Uterus (tissue), 3 donors: ENCODE measurements at regions not wholly inside any gene's neighbourhood (a gene's known extent, or its start where the extent isn't known, plus 50 kb on each side); places are given as distances from the start of the nearest gene placed in this dataset.

Source experiments
- DNase-seq, 2 donors: peaks; one replicate each; pipeline ENCODE4 v3.0.0-alpha.2; 2019 to 2020
- H3K27ac ChIP-seq, 2 donors: fragments of 200-600 bp; sonication (generic); 1 replicate in 1 of 2; 2 replicates in 1 of 2; pipeline ENCODE4 v1.5.1; 2016 to 2018
- H3K27me3 ChIP-seq, 2 donors: fragments of 200-600 bp; sonication (generic); one replicate each; pipeline ENCODE4 v1.5.1; 2018 to 2019; ENCODE audit warnings: control low read depth in 1 of 2
- H3K36me3 ChIP-seq, 2 donors: fragments of 200-600 bp; sonication (generic); one replicate each; pipeline ENCODE4 v1.5.1; 2019; ENCODE audit warnings: control low read depth in 1 of 2
- H3K4me1 ChIP-seq, 2 donors: fragments of 200-600 bp; sonication (generic); one replicate each; pipeline ENCODE4 v1.5.1; 2018 to 2019; ENCODE audit warnings: control low read depth in 1 of 2
- H3K4me3 ChIP-seq, 2 donors: fragments of 200-600 bp; sonication (generic); 1 replicate in 1 of 2; 2 replicates in 1 of 2; pipeline ENCODE4 v1.5.1; 2018 to 2019; ENCODE audit warnings: mild to moderate bottlenecking in 1 of 2
- H3K9me3 ChIP-seq, 2 donors: fragments of 200-600 bp; sonication (generic); one replicate each; pipeline ENCODE4 v1.5.1; 2019; ENCODE audit warnings: control low read depth in 1 of 2
- CTCF ChIP-seq, 4 experiments: fragments of 200-600 bp in 2 of 4; fragments of 450-650 bp in 2 of 4; sonication (generic) in 2 of 4; IDR thresholded peaks; one replicate each; pipeline ENCODE4 v1.5.1; 2016 to 2019; ENCODE audit warnings: antibody characterized with exemption in 4 of 4, mild to moderate bottlenecking in 2 of 4, moderate library complexity in 1 of 4
- POLR2A ChIP-seq, 2 donors: fragments of 450-650 bp; IDR thresholded peaks; one replicate each; pipeline ENCODE4 v1.6.1; 2016; ENCODE audit warnings: antibody characterized with exemption in 2 of 2, mild to moderate bottlenecking in 1 of 2, moderate library complexity in 1 of 2
- intact Hi-C: fragments of 100-400 bp; cut with DNase I; formaldehyde crosslinking; loops from one replicate; pipeline ENCODE4 v1.15.1; 2023; ENCODE audit warnings: low total_unique reads
- donor health status: DM: yes; HTN: yes; CAD: no.

DNA sequence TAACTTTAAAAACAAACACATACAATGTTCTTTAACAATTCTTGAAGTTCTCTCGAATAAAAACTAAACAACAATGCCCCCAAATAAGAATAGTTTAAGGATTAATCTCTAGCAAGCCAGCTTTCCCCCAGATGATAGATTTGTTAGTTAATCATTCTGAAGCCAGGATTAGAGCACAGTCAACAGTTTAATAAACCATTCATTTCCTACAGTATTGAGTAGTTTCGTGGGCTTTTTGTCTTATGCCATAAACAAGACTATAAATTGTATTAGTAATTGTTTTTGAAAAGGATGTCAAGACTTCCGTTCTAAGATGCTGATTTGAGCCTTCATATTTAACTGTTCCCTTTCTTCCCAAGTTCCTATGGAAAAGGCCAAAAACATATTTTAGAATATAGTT lies 136.6 kb downstream of the PIK3R1 start:
- DNase-seq: no peak
- no peaks in the 10 kb centered on the region for H3K9me3 ChIP-seq
- TF ChIP-seq CTCF (IDR thresholded peaks at IDR 0.05) (no peak), POLR2A (IDR thresholded peaks at IDR 0.05) (no peak)
- intact Hi-C loops: no loop called here
- no peaks in the 10 kb centered on the region for H3K36me3 ChIP-seq
- no peaks in the 10 kb centered on the region for H3K4me1 ChIP-seq
- no peaks in the 10 kb centered on the region for H3K27me3 ChIP-seq
- no peak overlapping the region for H3K4me3 ChIP-seq
- H3K27ac ChIP-seq: peak overlapping the region; percentile 26 to 65

GRCh38 chr5:68353605-68354004 lies 138.0 kb downstream of the PIK3R1 start:
- H3K27ac ChIP-seq: peak overlapping the region; percentile 26 to 65
- no peak overlapping the region for H3K4me3 ChIP-seq
- intact Hi-C loops: no loop called here
- no peaks in the 10 kb centered on the region for H3K4me1 ChIP-seq
- no peaks in the 10 kb centered on the region for H3K9me3 ChIP-seq
- H3K36me3 ChIP-seq: no peaks in the 10 kb centered on the region
- H3K27me3 ChIP-seq: no peaks in the 10 kb centered on the region
- TF ChIP-seq POLR2A (IDR thresholded peaks at IDR 0.05) (no peak), CTCF (IDR thresholded peaks at IDR 0.05) (no peak)
- peak in 1 of 2 donors; percentile 31 for DNase-seq

DNA sequence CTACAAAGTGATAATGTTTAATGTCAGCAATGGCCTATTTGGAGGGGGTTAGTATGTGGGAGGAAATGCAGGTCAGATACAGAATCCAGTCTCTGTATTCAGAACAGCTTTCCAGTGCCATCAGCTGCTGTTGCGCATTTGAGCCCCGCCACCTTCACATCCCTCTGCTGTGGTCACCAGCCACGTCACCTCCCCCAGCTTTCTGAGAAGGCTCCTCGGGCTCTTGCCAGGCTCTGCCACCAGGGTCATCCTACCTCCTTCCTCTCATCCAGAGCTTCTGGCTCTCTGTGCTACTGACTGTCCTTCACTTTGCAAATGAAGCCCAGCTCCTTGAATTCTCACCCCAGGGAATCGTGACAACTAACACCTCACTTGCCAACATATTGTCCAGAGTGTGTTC lies 138.8 kb downstream of the PIK3R1 start:
- Histone ChIP-seq H3K27me3 (no peaks in the 10 kb centered on the region), H3K27ac (peak overlapping the region in 1 of 2 donors; percentile 65), H3K9me3 (no peaks in the 10 kb centered on the region), H3K4me1 (no peaks in the 10 kb centered on the region), H3K36me3 (no peaks in the 10 kb centered on the region), H3K4me3 (no peak overlapping the region)
- intact Hi-C loops: no loop called here
- DNase-seq: no peak
- TF ChIP-seq CTCF (IDR thresholded peaks at IDR 0.05) (no peak), POLR2A (IDR thresholded peaks at IDR 0.05) (no peak)

- TF ChIP-seq CTCF (IDR thresholded peaks at IDR 0.05) (no peak), POLR2A (IDR thresholded peaks at IDR 0.05) (no peak)
- no peak for DNase-seq
- intact Hi-C loops: no loop called here
Measured at GRCh38 chr5:68356216-68356615, 140.7 kb downstream of the PIK3R1 start.

GRCh38 chr5:68356623-68357022 lies 141.1 kb downstream of the PIK3R1 start:
- no peak overlapping the region for H3K4me3 ChIP-seq
- no peaks in the 10 kb centered on the region for H3K36me3 ChIP-seq
- H3K9me3 ChIP-seq: no peaks in the 10 kb centered on the region
- H3K4me1 ChIP-seq: no peaks in the 10 kb centered on the region
- TF ChIP-seq CTCF (IDR thresholded peaks at IDR 0.05) (no peak), POLR2A (IDR thresholded peaks at IDR 0.05) (no peak)
- intact Hi-C loops: no loop called here
- no peak for DNase-seq
- no peak overlapping the region for H3K27ac ChIP-seq
- H3K27me3 ChIP-seq: no peaks in the 10 kb centered on the region

More at GRCh38 chr5:68356216-68356615, 140.7 kb downstream of the PIK3R1 start:
- no peaks in the 10 kb centered on the region for H3K9me3 ChIP-seq
- no peak overlapping the region for H3K27ac ChIP-seq
- no peaks in the 10 kb centered on the region for H3K36me3 ChIP-seq
- no peaks in the 10 kb centered on the region for H3K4me1 ChIP-seq
- no peak overlapping the region for H3K4me3 ChIP-seq
- H3K27me3 ChIP-seq: no peaks in the 10 kb centered on the region
